RPMI8226 (cell line): ENCODE measurements at regions not wholly inside any gene's neighbourhood (a gene's known extent, or its start where the extent isn't known, plus 50 kb on each side); places are given as distances from the start of the nearest gene placed in this dataset.

Experiments used
- DNase-seq: peaks from one replicate; pipeline ENCODE4 v3.0.0-alpha.2; 2015

GRCh38 chr10:88086187-88086960 lies 222.9 kb downstream of the PTEN start:
- DNase-seq, result no peak

DNA sequence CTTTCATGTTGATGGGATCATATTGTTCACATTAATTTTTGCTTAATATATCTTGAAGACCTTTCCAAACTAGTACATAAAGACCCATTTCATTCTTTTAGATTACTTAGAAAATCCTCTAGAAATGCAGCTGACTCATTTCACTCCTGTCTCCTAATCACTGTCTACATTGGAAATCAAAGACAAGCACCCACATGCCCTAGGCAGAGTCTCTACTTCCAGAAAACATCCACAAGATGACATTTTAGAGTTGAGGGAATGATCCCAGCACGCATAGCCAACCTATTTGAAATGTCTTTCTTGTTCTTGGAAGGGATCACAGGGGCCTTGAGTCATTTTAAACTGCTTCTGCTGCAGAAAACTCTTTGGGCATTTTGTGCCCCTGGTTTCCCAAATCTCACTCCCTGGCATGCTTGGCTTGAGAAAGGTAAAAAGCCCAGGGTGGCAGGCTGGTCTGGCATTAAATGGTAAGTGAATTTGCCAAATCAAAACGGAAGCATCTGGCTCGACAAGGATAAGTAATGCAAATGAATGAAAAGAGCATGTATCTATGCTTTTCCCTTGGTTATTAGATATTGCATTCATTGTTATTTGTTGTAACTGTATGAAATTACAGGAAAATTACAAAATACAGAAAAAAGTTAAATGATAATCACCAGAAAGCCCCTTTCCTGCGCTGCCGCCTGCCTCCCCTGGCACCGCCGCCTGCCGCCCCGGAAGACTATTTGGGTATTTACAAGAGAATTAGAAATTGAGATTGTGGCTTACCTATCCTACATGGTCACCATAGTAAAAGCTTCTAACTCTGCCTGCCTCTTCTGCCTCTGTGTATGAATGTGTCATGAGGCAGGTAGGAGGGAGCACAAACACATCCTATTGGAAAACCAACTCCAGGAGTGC lies 225.3 kb downstream of the PTEN start:
- DNase-seq, result no peak

DNA sequence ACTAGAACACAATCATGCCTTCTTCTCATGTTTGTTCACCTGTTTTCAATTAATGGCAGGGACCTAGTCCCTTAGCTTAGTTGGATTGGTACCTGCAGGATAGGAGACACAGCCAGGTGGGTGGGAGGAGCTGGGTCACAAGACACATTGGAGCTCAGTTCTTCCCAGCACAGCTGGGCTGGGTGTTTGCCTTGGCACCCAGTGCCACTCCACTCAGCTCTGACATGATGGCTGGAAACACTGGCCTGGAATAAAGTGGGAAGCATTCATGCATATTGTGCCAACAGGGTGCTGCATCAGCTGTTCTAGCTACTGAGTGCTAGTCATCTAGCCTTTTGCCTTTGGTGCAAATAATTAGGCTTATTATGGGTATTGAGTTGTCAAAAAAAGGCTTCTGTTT lies 226.1 kb downstream of the PTEN start:
- DNase-seq, result no peak

- no peak for DNase-seq
Observed at GRCh38 chr10:88090568-88091214, 227.3 kb downstream of the PTEN start.

GRCh38 chr10:88091490-88092061 lies 228.2 kb downstream of the PTEN start:
- DNase-seq, result peak; percentile 60

DNA sequence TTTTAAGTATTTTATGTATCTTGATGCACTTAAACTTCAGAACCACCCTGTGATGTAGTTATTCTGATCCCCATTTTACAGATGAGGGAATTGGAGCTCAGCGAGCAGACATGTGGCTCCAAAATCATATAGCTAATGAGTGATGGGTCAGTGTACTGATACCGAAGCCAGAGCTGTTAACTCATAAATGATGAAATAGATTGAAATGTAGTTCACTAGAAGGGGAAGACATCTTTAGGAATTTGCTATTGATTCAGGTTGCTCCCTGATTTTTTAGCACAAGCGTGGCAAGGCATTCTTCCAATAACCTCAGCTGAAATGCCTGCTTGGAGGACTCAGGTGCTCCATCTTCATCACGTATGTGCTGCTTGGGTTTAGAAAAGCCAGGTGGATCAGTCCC lies 228.8 kb downstream of the PTEN start:
- no peak for DNase-seq

DNA sequence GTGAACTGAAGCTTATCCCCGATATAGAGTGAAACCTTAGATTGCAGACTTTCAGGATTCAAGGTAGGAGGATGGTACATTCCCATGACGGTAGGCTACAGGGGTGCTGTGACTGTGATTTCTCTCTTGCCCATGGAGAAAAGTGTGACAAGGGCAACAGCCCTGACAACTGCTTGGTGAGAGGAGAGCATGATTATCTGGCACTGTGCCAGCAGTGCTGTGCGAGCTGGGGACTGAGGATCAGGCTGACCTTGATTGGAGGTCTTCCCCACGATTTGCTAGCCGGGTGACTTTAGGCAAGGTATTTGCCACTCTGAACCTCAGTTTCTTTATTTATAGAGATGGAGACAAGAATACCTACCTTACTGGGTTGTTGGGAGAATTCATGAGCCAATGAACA lies 229.5 kb downstream of the PTEN start:
- DNase-seq, result no peak

- DNase-seq, result no peak
Observed at GRCh38 chr10:88094795-88095194, 231.4 kb downstream of the PTEN start.

DNA sequence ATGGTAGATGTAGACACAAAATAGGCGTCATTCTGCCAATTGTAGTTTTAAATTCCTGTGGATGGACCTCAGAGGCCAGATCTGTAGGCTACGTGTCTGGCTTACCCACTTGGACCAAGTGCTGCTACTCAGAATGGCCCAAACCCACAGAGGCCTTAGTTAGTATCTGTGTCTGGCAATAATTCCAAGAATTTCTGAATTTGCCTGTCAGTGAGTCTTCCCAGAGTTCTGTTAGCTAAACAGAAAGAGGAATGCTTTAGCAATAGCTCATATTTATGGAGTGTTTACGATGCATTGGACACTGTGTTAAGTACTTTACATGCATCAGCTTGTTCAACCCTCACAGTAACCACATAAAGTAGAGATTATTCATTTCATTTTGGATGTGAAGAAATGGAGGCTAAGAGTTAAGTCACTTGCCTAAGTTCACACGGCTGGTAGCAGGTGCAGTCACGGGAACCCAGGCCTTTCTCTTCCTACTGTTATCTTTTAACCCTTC lies 231.8 kb downstream of the PTEN start:
- no peak for DNase-seq

- DNase-seq, result no peak
Observed at GRCh38 chr10:88095778-88096431, 232.5 kb downstream of the PTEN start.

DNA sequence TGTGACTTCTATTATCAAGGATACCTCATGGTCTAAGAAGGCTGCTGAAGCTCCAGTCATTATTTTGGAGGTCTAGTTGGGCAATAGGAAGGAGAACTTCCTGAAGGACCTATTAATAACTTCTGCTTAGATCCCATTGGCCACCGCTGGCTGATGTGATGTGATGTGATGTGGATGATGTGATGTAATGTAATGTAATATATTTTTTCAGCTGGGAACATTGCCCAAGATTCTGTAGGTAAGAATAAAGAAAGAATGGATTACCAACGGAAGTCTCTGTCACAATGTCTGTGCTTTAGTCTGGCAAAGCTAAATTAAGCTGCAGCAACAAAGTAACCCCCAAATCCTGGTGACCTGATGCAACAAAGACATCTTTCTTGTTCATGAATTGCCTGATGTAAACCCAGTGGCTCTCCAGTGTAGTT lies 233.7 kb downstream of the PTEN start:
- no peak for DNase-seq

- no peak for DNase-seq
Observed at GRCh38 chr10:88097536-88097935, 234.1 kb downstream of the PTEN start.

- DNase-seq, result no peak
Observed at GRCh38 chr10:88100281-88100680, 236.9 kb downstream of the PTEN start.

DNA sequence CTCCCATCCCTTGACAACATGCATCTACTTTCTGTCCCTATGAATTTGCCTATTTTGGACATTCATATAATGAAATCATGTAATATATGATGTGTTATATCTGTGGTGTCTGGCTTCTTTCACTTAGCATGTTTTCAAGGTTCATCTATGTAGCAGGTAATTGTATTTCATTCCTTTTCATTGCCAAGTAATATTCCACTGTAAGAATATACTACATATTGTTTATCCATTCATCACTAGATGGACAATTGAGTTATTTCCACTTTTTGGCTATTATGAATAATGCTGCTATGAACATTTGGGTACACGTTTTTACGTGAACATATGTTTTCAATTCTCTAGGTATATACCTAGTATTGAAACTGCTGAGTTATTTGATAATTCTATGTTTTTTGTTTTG lies 238.2 kb downstream of the PTEN start:
- DNase-seq, result no peak

DNA sequence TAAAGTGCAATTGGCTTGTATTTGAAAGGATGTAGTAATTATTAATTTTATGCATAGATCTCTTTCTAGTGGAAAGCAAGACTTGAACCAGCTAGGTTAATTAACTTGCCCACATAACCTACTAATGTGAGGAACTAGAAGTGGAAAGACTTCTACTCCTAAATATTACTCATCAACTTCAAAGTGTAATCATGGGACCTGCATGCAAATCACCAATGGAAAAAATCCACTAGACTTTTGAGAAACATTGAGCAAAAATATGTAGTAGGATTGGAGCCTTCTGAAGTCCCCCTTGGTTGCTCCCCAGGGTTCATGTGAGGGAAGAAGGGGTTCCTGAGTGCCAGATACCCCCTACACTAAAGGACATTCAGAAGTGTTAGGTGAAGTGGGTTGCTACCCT lies 240.2 kb downstream of the PTEN start:
- DNase-seq, result no peak

DNA sequence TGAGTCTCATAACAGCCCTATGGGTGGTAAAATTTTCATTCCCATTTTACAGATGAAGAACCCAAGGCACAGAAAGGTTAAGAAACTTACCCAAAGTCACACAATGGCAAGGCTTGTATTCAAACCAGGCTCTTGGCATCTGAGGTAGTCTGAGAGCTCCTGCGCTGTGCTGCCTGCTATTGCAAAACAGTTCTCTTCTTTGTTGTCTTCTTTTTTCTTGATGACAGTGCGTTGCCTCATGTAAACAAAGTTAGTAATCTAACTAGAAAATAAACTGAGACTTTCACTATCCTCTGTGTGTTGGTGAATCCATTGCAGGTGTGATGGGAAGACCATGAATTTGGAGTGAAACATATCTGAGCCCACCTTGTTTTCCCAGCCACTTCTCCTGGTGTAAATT lies 240.8 kb downstream of the PTEN start:
- no peak for DNase-seq

GRCh38 chr10:88106366-88106765 lies 242.9 kb downstream of the PTEN start:
- DNase-seq, result no peak

DNA sequence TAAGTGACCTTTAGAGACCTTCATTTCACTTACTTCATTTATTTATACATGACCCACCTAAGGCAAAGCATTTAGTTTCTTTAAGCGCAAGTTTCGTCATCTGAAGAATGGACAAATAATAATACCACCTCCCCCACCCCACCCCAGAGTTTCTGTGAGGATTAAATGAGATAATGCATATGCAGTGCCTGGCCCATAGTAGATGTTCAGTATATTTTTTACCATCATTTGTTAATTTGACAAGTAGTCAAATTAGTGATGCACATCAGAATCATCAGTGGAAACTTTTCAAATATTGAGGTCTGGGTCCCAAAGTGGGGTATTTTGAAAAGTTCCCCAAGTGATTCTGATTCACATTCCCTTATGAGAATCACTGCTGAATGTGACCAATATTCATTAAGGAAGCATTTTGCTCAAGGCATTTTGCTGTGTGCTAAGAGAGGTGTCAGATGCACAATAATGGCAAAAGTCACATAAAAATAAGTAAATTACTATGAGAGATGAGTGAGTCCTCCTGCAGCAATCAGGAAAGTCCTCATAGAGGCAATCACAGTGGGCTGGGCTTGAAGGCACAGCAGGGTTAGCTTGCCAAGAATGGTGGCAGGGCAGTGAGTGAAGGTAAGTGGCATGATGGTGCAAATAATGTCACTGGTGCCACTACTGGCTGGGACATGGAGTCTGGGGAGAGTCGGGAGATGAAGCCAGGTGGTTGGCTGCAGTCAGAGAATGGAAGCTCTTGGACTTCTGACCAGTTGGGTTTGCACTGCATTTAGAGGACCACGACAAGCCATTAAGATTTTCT lies 244.1 kb downstream of the PTEN start:
- DNase-seq, result peak; percentile 12

DNA sequence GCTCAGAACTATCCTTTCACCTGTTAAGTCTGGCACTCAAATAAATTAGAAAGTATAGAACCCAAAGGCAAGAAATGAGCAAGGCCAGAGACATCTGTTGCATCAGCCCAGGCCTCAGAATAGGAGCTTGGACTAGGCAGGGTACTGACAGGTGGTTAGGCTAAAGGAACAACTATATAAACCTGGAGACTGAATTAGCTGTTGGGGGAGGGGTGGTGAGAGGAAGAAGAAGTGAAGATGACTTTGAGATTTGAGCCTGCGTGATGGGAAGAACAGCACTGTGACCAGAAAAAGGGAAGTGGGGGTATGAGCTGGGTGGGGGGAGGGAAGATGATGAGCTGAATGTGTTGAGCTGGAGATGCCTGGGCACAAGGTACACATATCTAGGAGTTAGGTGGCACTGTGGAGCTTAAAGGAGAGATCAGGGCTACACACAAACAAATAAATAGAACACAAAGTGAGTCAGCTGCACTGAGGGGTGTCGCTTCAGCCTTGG lies 244.7 kb downstream of the PTEN start:
- peak; percentile 89 for DNase-seq

DNA sequence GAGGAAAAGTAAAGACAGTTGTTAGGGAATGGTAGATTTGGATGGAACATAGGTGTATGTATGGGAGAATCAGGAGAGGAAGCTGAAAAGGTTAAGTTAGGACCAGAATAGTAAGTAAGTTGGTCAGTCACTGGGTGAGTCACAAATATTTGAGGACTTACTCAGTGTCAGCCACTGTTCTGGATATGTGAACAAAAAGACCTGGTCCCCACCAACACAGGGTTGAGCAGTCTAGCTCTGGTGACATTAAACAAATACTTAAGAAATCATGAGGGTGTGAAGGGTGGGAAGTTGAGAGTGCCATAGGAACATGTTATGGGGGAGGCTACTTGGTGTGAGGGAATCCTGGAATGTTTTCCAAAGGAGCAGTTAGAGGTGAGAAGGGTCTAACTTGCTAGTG lies 246.9 kb downstream of the PTEN start:
- no peak for DNase-seq

- DNase-seq, result no peak
Observed at GRCh38 chr10:88110822-88111221, 247.4 kb downstream of the PTEN start.
